ENCODE measurements at regions not wholly inside any gene's neighbourhood (a gene's known extent, or its start where the extent isn't known, plus 50 kb on each side); places are given as distances from the start of the nearest gene placed in this dataset.
"Not testable (repeated sequence)": the region's sequence is repeated elsewhere in the genome, so short reads cannot be mapped to it uniquely, and the experiment has no call there.

DNA sequence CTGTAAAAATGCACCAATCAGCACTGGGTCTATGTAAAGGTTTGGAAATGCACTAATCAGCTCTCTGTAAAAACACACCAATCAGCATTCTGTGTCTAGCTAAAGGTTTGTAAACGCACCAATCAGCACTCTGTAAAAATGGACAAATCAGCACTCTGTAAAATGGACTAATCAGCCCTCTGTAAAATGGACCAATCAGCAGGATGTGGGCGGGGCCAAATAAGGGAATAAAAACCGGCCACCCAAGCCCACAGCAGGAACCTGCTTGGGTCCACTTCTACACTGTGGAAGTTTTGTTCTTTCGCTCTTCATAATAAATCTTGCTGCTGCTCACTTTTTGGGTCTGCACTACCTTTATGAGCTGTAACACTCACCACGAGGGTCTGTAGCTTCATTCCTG is 101.0 kb downstream of the SMC2 start:
- not testable (repeated sequence) for DNase-seq

DNA sequence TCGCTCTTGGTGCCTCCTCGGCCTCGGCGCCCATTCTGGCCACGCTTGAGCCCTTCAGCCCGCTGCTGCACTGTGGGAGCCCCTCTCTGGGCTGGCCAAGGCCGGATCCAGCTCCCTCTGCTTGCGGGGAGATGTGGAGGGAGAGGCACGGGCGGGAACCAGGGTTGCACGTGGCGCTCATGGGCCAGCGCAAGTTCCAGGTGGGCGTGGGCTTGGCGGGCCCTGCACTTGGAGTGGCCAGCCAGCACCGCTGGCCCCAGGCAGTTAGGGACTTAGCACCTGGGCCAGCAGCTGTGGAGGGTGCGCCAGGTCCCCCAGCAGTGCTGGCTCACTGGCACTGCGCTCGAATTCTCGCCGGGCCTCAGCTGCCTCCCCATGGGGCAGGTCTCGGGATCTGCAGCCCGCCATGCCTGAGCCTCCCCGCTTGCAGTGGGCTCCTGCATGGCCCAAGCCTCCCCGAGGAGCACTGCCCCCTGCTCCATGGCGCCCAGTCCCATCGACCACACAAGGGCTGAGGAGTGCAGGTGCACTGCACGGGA is 106.4 kb downstream of the SMC2 start:
- DNase-seq, result no peak

- DNase-seq, result no peak
Observed at GRCh38 chr9:104206766-104207165, 112.7 kb downstream of the SMC2 start.

DNA sequence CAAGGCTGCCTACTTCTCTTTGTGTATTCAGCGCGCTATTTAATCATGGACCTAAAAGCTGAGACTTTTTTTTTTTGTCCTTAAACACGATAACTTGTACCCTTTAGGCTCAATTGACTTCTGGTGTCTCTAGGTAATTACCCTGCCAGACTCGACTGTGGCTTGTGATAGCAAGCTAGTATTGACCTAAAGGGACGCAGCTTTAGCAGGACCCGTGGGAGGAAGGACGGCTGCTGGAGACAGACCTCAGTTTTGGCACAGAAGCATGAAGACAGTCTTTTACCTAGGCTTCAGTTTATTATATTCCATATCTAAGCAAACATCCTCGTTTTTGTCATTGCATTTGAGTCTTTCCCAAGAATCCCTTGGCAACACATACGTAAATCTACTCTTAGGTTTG is 115.3 kb downstream of the SMC2 start:
- DNase-seq, result no peak

- no peak for DNase-seq
Observed at GRCh38 chr9:104227108-104227507, 133.0 kb downstream of the SMC2 start.

DNA sequence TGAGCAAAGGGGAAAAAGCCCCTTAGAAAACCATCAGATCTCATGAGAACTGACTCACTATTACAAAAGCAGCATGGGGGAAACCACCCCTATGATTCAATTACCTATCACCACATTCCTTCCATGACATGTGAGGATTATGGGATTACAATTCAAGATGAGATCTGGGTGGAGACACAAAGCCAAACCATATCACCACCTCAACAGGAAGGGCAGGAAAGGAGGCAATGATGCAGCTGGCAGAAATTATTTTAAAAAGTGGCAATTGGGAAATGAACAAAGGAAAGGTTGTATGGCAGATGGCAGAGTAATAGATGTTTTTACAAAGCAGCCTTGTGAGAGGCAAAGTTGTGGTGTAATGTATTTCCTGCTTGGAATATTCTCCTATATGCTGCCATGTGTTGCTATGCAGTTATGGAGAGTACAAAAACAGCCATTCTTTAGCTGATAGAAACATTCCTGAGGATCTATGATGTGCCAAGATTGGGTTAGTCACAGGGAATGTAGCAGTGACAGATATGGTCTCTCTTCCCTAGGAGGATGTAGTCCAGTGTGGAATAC is 138.8 kb downstream of the SMC2 start:
- no peak for DNase-seq

DNA sequence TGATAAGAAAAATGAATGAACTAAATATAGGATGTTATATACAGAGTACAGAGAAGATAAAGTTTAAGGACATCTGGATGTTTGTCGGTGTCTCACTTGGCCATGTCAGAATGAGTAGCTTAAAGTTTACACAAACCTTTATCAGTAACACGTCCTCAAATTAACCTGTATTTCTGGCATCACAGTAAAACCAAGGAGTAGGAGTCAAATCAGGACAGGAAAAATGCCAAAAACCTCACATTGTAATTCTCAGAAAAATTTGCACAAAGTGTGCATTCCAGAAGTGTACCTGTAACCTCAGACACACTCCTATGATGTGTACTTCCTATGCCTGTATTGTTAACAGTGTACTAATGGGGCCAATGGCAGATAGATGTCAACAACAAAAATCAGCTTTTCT is 139.3 kb downstream of the SMC2 start:
- DNase-seq, result no peak

- DNase-seq, result not testable (repeated sequence)
Observed at GRCh38 chr9:104234632-104235337, 140.7 kb downstream of the SMC2 start.

GRCh38 chr9:104235347-104236120 is 141.4 kb downstream of the SMC2 start:
- DNase-seq, result not testable (repeated sequence)

DNA sequence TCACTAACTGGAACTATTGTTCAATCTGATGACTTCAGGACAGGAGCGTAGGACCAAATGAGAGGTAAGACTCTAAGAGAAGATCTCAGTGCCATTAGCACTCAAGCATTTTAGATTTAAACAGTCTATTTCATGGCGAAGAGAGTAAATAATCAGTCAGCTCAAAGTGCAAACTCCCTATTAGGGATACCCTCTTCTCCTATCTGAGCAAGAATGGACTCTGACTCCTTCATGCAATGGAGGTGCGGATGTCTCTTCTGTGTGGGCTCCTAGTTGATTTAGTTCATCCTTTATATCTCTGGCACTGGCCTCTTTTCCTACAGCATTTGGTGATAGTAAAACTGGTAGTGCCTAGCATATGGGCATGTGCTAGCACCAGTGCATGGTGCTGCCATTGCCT is 144.6 kb downstream of the SMC2 start:
- no peak for DNase-seq

- no peak for DNase-seq
Observed at GRCh38 chr9:104240890-104241289, 146.8 kb downstream of the SMC2 start.

GRCh38 chr9:104245925-104246324 is 151.8 kb downstream of the SMC2 start:
- no peak for DNase-seq

GRCh38 chr9:104247899-104248460 is 153.9 kb downstream of the SMC2 start:
- no peak for DNase-seq

GRCh38 chr9:104256031-104256695 is 162.1 kb downstream of the SMC2 start:
- no peak for DNase-seq

GRCh38 chr9:104256696-104257062 is 162.6 kb downstream of the SMC2 start:
- DNase-seq, result no peak

GRCh38 chr9:104258296-104259011 is 164.3 kb downstream of the SMC2 start:
- no peak for DNase-seq

DNA sequence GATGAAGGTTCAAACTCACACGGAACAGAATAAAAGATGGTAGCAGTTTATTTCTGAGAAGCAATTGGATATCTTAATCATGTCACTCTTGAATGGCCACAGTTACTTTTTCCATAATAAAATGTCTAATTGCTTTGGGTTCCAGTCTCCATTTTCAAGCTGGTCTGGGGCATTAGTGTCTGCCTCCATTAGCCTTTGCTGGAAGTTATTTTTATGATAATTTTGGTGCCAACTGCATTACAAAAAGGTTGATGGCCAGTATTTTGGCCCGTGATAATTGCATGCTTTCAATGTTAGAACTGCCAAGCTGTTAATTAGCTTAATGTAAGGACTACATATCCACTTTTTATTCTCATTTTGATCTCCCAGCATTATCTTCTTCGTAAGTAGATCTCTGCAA is 165.9 kb downstream of the SMC2 start:
- no peak for DNase-seq

GRCh38 chr9:104263942-104264341 is 169.8 kb downstream of the SMC2 start:
- no peak for DNase-seq

GRCh38 chr9:104264431-104264830 is 170.3 kb downstream of the SMC2 start:
- no peak for DNase-seq

DNA sequence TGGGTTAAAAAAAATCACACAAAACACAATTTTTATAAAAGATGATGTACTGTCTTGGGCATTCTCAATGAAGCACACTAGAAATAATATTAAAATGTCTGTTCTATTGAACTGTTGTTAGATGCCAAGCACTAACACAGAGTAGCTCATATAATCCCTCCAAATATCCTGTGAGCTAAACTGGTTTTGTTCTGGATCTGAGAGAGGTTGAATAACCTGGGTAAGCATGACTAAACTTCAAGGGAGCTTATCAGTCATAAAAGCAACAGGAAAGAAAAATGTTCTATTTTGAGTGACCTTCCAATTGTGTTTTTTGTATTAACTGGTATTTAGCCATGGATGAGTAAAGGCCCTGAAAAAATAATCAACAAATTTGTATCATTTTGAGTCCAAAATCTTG is 175.3 kb downstream of the SMC2 start:
- no peak for DNase-seq

- DNase-seq, result no peak
Observed at GRCh38 chr9:104269996-104270963, 176.2 kb downstream of the SMC2 start.

All from hindlimb muscle (tissue), 1 donor.